ES-I3 (cell line): ENCODE measurements at regions not wholly inside any gene's neighbourhood (a gene's known extent, or its start where the extent isn't known, plus 50 kb on each side); places are given as distances from the start of the nearest gene placed in this dataset.

ENCODE experiments used
- H3K36me3 ChIP-seq: 2 replicates; pipeline ENCODE4 v1.6.1; 2013; ENCODE audit warnings: mild to moderate bottlenecking, low read length, control low read depth, moderate library complexity; ENCODE audit not compliant: insufficient read depth
- H3K4me1 ChIP-seq: 2 replicates; pipeline ENCODE4 v1.6.1; 2013; ENCODE audit warnings: mild to moderate bottlenecking, control low read depth, low read length; ENCODE audit not compliant: insufficient read depth
- H3K9ac ChIP-seq: 2 replicates; pipeline ENCODE4 v1.6.1; 2013; ENCODE audit warnings: low read depth, mild to moderate bottlenecking, low read length, moderate library complexity
- H3K9me3 ChIP-seq: 2 replicates; pipeline ENCODE4 v1.6.1; 2013; ENCODE audit warnings: mild to moderate bottlenecking, low read length, moderate library complexity; ENCODE audit not compliant: control insufficient read depth, insufficient read depth

- Histone ChIP-seq H3K4me1 (no peaks in the 10 kb centered on the region; the same call in 1 of the 2 replicates), H3K36me3 (no peaks in the 10 kb centered on the region), H3K9ac (no peak overlapping the region), H3K9me3 (no peaks in the 10 kb centered on the region)
These were observed 459.2 kb upstream of the ARRDC4 start for GRCh38 chr15:97501291-97501690.

- Histone ChIP-seq H3K36me3 (no peaks in the 10 kb centered on the region), H3K4me1 (no peaks in the 10 kb centered on the region; the same call in 1 of the 2 replicates), H3K9ac (no peak overlapping the region), H3K9me3 (no peaks in the 10 kb centered on the region)
These were observed 458.5 kb upstream of the ARRDC4 start for GRCh38 chr15:97502038-97502437.

GRCh38 chr15:97504031-97504792 lies 456.3 kb upstream of the ARRDC4 start:
- H3K9ac ChIP-seq: no peak overlapping the region
- no peaks in the 10 kb centered on the region for H3K9me3 ChIP-seq
- H3K4me1 ChIP-seq: no peaks in the 10 kb centered on the region; the same call in 1 of the 2 replicates
- no peaks in the 10 kb centered on the region for H3K36me3 ChIP-seq

- H3K9ac ChIP-seq: no peak overlapping the region
- H3K9me3 ChIP-seq: no peaks in the 10 kb centered on the region
- peaks cover 15% of the 10 kb centered on the region for H3K4me1 ChIP-seq
- H3K36me3 ChIP-seq: no peaks in the 10 kb centered on the region
These were observed 442.8 kb upstream of the ARRDC4 start for GRCh38 chr15:97517737-97518136.

- no peak overlapping the region for H3K9ac ChIP-seq
- no peaks in the 10 kb centered on the region for H3K36me3 ChIP-seq
- peaks cover 15% of the 10 kb centered on the region for H3K4me1 ChIP-seq
- H3K9me3 ChIP-seq: no peaks in the 10 kb centered on the region
These were observed 439.8 kb upstream of the ARRDC4 start for GRCh38 chr15:97520689-97521088.

GRCh38 chr15:97521381-97522285 lies 438.9 kb upstream of the ARRDC4 start:
- Histone ChIP-seq H3K36me3 (no peaks in the 10 kb centered on the region), H3K9ac (no peak overlapping the region), H3K4me1 (peaks cover 15% of the 10 kb centered on the region), H3K9me3 (no peaks in the 10 kb centered on the region)

- H3K9me3 ChIP-seq: no peaks in the 10 kb centered on the region
- H3K36me3 ChIP-seq: no peaks in the 10 kb centered on the region
- H3K9ac ChIP-seq: no peak overlapping the region
- H3K4me1 ChIP-seq: peaks cover 15% of the 10 kb centered on the region
These were observed 438.2 kb upstream of the ARRDC4 start for GRCh38 chr15:97522347-97522746.

- no peak overlapping the region for H3K9ac ChIP-seq
- no peaks in the 10 kb centered on the region for H3K36me3 ChIP-seq
- peaks cover 5% of the 10 kb centered on the region for H3K4me1 ChIP-seq
- no peaks in the 10 kb centered on the region for H3K9me3 ChIP-seq
These were observed 434.7 kb upstream of the ARRDC4 start for GRCh38 chr15:97525809-97526208.

- no peaks in the 10 kb centered on the region for H3K9me3 ChIP-seq
- no peak overlapping the region for H3K9ac ChIP-seq
- H3K36me3 ChIP-seq: no peaks in the 10 kb centered on the region
- no peaks in the 10 kb centered on the region for H3K4me1 ChIP-seq
These were observed 432.3 kb upstream of the ARRDC4 start for GRCh38 chr15:97528238-97528637.

GRCh38 chr15:97545799-97546198 lies 414.7 kb upstream of the ARRDC4 start:
- H3K9me3 ChIP-seq: no peaks in the 10 kb centered on the region
- H3K9ac ChIP-seq: no peak overlapping the region
- no peaks in the 10 kb centered on the region for H3K36me3 ChIP-seq
- no peaks in the 10 kb centered on the region for H3K4me1 ChIP-seq

GRCh38 chr15:97547381-97547780 lies 413.1 kb upstream of the ARRDC4 start:
- Histone ChIP-seq H3K9ac (no peak overlapping the region), H3K9me3 (no peaks in the 10 kb centered on the region), H3K36me3 (no peaks in the 10 kb centered on the region), H3K4me1 (no peaks in the 10 kb centered on the region)

- Histone ChIP-seq H3K36me3 (no peaks in the 10 kb centered on the region), H3K4me1 (no peaks in the 10 kb centered on the region), H3K9ac (no peak overlapping the region), H3K9me3 (no peaks in the 10 kb centered on the region)
These were observed 399.0 kb upstream of the ARRDC4 start for GRCh38 chr15:97561529-97561928.

GRCh38 chr15:97563516-97563915 lies 397.0 kb upstream of the ARRDC4 start:
- Histone ChIP-seq H3K9me3 (no peaks in the 10 kb centered on the region), H3K9ac (no peak overlapping the region), H3K4me1 (no peaks in the 10 kb centered on the region), H3K36me3 (no peaks in the 10 kb centered on the region)

GRCh38 chr15:97566961-97567360 lies 393.5 kb upstream of the ARRDC4 start:
- H3K9me3 ChIP-seq: no peaks in the 10 kb centered on the region
- no peaks in the 10 kb centered on the region for H3K4me1 ChIP-seq

GRCh38 chr15:97567411-97567810 lies 393.1 kb upstream of the ARRDC4 start:
- Histone ChIP-seq H3K9me3 (no peaks in the 10 kb centered on the region), H3K4me1 (no peaks in the 10 kb centered on the region), H3K36me3 (no peaks in the 10 kb centered on the region), H3K9ac (no peak overlapping the region)

More at GRCh38 chr15:97566961-97567360, 393.5 kb upstream of the ARRDC4 start:
- Histone ChIP-seq H3K9ac (no peak overlapping the region), H3K36me3 (no peaks in the 10 kb centered on the region)
